ENCODE measurements at regions not wholly inside any gene's neighbourhood (a gene's known extent, or its start where the extent isn't known, plus 50 kb on each side); places are given as distances from the start of the nearest gene placed in this dataset.

DNA sequence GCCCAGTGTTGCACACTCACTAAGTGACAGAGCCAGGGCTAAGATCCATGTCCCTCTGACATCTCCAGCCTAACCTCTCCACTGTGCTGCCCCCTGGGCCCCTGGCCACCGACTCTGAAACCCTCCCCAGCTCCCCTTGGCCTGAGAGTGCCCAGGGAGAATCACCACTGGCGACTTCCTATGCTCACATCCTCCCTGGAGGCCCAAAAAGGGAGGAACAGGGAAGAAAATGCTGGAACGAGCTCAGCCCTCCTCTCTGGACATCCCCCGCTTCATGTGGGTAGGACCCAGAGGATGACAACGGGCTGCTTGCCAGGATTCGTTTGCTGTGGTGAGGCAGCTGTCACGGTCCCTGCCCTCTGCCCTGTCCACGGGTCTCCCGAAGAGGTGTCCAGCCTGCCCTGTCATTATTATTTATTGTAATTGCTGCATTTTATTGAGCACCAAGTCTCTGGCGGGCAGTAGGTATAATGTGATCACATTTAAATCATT lies 153.5 kb upstream of the RPL38 start (continued):
- TF ChIP-seq, protein P1, sequence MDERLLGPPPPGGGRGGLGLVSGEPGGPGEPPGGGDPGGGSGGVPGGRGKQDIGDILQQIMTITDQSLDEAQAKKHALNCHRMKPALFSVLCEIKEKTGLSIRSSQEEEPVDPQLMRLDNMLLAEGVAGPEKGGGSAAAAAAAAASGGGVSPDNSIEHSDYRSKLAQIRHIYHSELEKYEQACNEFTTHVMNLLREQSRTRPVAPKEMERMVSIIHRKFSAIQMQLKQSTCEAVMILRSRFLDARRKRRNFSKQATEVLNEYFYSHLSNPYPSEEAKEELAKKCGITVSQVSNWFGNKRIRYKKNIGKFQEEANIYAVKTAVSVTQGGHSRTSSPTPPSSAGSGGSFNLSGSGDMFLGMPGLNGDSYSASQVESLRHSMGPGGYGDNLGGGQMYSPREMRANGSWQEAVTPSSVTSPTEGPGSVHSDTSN (CRISPR knock-in tag; IDR thresholded peaks at IDR 0.05; ENCODE audit: low read depth): no peak
- TF ChIP-seq, protein P1 (tag; conservative IDR thresholded peaks at IDR 0.05; ENCODE audit: low read depth): no peak
- no peak for TF ChIP-seq TCF3 (CRISPR knock-in tag; IDR thresholded peaks at IDR 0.05)
- TF ChIP-seq EWSR1 (IDR thresholded peaks at IDR 0.05; ENCODE audit: borderline replicate concordance, low read depth, partially characterized antibody): no peak
- TF ChIP-seq SP1 (CRISPR knock-in tag; IDR thresholded peaks at IDR 0.05): no peak
- TF ChIP-seq ZKSCAN1 (IDR thresholded peaks at IDR 0.05; ENCODE audit: low read depth, low read length): no peak
- TF ChIP-seq ATF1 (CRISPR knock-in tag; IDR thresholded peaks at IDR 0.05): no peak
- TF ChIP-seq ATF1 (tag; IDR thresholded peaks at IDR 0.05): no peak
- TF ChIP-seq, protein P2, sequence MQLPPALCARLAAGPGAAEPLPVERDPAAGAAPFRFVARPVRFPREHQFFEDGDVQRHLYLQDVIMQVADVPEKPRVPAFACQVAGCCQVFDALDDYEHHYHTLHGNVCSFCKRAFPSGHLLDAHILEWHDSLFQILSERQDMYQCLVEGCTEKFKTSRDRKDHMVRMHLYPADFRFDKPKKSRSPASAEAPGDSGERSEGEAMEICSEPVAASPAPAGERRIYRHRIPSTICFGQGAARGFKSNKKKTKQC (CRISPR knock-in tag; IDR thresholded peaks at IDR 0.05): no peak
- TF ChIP-seq PPARD (CRISPR knock-in tag; IDR thresholded peaks at IDR 0.05): no peak
- TF ChIP-seq ARHGAP35 (IDR thresholded peaks at IDR 0.05; ENCODE audit: partially characterized antibody): no peak
- TF ChIP-seq, protein P3, sequence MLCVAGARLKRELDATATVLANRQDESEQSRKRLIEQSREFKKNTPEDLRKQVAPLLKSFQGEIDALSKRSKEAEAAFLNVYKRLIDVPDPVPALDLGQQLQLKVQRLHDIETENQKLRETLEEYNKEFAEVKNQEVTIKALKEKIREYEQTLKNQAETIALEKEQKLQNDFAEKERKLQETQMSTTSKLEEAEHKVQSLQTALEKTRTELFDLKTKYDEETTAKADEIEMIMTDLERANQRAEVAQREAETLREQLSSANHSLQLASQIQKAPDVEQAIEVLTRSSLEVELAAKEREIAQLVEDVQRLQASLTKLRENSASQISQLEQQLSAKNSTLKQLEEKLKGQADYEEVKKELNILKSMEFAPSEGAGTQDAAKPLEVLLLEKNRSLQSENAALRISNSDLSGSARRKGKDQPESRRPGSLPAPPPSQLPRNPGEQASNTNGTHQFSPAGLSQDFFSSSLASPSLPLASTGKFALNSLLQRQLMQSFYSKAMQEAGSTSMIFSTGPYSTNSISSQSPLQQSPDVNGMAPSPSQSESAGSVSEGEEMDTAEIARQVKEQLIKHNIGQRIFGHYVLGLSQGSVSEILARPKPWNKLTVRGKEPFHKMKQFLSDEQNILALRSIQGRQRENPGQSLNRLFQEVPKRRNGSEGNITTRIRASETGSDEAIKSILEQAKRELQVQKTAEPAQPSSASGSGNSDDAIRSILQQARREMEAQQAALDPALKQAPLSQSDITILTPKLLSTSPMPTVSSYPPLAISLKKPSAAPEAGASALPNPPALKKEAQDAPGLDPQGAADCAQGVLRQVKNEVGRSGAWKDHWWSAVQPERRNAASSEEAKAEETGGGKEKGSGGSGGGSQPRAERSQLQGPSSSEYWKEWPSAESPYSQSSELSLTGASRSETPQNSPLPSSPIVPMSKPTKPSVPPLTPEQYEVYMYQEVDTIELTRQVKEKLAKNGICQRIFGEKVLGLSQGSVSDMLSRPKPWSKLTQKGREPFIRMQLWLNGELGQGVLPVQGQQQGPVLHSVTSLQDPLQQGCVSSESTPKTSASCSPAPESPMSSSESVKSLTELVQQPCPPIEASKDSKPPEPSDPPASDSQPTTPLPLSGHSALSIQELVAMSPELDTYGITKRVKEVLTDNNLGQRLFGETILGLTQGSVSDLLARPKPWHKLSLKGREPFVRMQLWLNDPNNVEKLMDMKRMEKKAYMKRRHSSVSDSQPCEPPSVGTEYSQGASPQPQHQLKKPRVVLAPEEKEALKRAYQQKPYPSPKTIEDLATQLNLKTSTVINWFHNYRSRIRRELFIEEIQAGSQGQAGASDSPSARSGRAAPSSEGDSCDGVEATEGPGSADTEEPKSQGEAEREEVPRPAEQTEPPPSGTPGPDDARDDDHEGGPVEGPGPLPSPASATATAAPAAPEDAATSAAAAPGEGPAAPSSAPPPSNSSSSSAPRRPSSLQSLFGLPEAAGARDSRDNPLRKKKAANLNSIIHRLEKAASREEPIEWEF (CRISPR knock-in tag; IDR thresholded peaks at IDR 0.05): no peak
- TF ChIP-seq PHTF2 (CRISPR knock-in tag; IDR thresholded peaks at IDR 0.05): no peak
